B cell (primary cell): ENCODE measurements at regions not wholly inside any gene's neighbourhood (a gene's known extent, or its start where the extent isn't known, plus 50 kb on each side); places are given as distances from the start of the nearest gene placed in this dataset.

Experiments
- CTCF ChIP-seq: fragments of 200-600 bp; IDR thresholded peaks from one replicate; pipeline ENCODE4 v1.8.0; 2022; ENCODE audit warnings: antibody characterized with exemption, mild to moderate bottlenecking
- EZH2 ChIP-seq: IDR thresholded peaks from 2 replicates; pipeline ENCODE4 v1.6.1; 2012; ENCODE audit warnings: borderline replicate concordance, low read depth, mild to moderate bottlenecking, moderate library complexity, low read length; ENCODE audit not compliant: insufficient read depth, poor library complexity, severe bottlenecking

GRCh38 chr11:109963101-109963500, 130.1 kb upstream of the ZC3H12C start:
- no peak for TF ChIP-seq CTCF
- no peak for TF ChIP-seq EZH2
